ENCODE measurements at regions not wholly inside any gene's neighbourhood (a gene's known extent, or its start where the extent isn't known, plus 50 kb on each side); places are given as distances from the start of the nearest gene placed in this dataset.

- intact Hi-C loops (cut with DNase I), result no loop called here
- no peak for DNase-seq (ENCODE audit: low spot score)
Observed at GRCh38 chrX:4249401-4249800, 536.0 kb upstream of the PRKX start.

GRCh38 chrX:4243759-4244158 lies 530.3 kb upstream of the PRKX start:
- intact Hi-C loops (cut with DNase I), result no loop called here
- DNase-seq (ENCODE audit: low spot score), result no peak

- intact Hi-C loops (cut with DNase I), result no loop called here
- DNase-seq (ENCODE audit: low spot score), result no peak
Observed at GRCh38 chrX:4240541-4241194, 527.2 kb upstream of the PRKX start.

GRCh38 chrX:4239650-4240540 lies 526.4 kb upstream of the PRKX start:
- DNase-seq (ENCODE audit: low spot score), result no peak
- intact Hi-C loops (cut with DNase I), result no loop called here

GRCh38 chrX:4238916-4239315 lies 525.5 kb upstream of the PRKX start:
- DNase-seq (ENCODE audit: low spot score), result no peak
- intact Hi-C loops (cut with DNase I), result no loop called here

- intact Hi-C loops (cut with DNase I), result no loop called here
- no peak for DNase-seq (ENCODE audit: low spot score)
Observed at GRCh38 chrX:4225086-4225485, 511.6 kb upstream of the PRKX start.

GRCh38 chrX:4206941-4207340 lies 493.5 kb upstream of the PRKX start:
- DNase-seq (ENCODE audit: low spot score), result no peak
- intact Hi-C loops (cut with DNase I), result no loop called here

GRCh38 chrX:4197971-4198370 lies 484.5 kb upstream of the PRKX start:
- DNase-seq (ENCODE audit: low spot score), result no peak
- intact Hi-C loops (cut with DNase I), result no loop called here

- DNase-seq (ENCODE audit: low spot score), result no peak
- intact Hi-C loops (cut with DNase I), result loop anchor here in 1 of 2 donors (5.0 kb wide), 1 partner anchor 871 kb away; no protein-coding TSS in a partner anchor
Observed at GRCh38 chrX:4193500-4194155, 480.2 kb upstream of the PRKX start.

GRCh38 chrX:4186331-4186730 lies 472.9 kb upstream of the PRKX start:
- no peak for DNase-seq (ENCODE audit: low spot score)
- intact Hi-C loops (cut with DNase I), result loop anchor here in 1 of 2 donors (5.0 kb wide), 1 partner anchor 971 kb away; no protein-coding TSS in a partner anchor

GRCh38 chrX:4185086-4185485 lies 471.6 kb upstream of the PRKX start:
- intact Hi-C loops (cut with DNase I), result loop anchor here in 1 of 2 donors (5.0 kb wide), 1 partner anchor 972 kb away; no protein-coding TSS in a partner anchor
- DNase-seq (ENCODE audit: low spot score), result no peak

GRCh38 chrX:4182408-4182806 lies 469.0 kb upstream of the PRKX start:
- intact Hi-C loops (cut with DNase I), result no loop called here
- DNase-seq (ENCODE audit: low spot score), result no peak

- DNase-seq (ENCODE audit: low spot score), result no peak
- intact Hi-C loops (cut with DNase I), result no loop called here
Observed at GRCh38 chrX:4181782-4182407, 468.4 kb upstream of the PRKX start.

GRCh38 chrX:4179031-4179430 lies 465.6 kb upstream of the PRKX start:
- intact Hi-C loops (cut with DNase I), result no loop called here

GRCh38 chrX:4175221-4175620 lies 461.8 kb upstream of the PRKX start:
- DNase-seq (ENCODE audit: low spot score), result no peak

More at GRCh38 chrX:4179031-4179430, 465.6 kb upstream of the PRKX start:
- DNase-seq (ENCODE audit: low spot score), result no peak

GRCh38 chrX:4173743-4174142 lies 460.3 kb upstream of the PRKX start:
- intact Hi-C loops (cut with DNase I), result no loop called here
- no peak for DNase-seq (ENCODE audit: low spot score)

More at GRCh38 chrX:4175221-4175620, 461.8 kb upstream of the PRKX start:
- intact Hi-C loops (cut with DNase I), result no loop called here

GRCh38 chrX:4151798-4152197 lies 438.3 kb upstream of the PRKX start:
- intact Hi-C loops (cut with DNase I), result loop anchor here in 1 of 2 donors (10.0 kb wide), 1 partner anchor 873 kb away; no protein-coding TSS in a partner anchor
- DNase-seq (ENCODE audit: low spot score), result no peak

- intact Hi-C loops (cut with DNase I), result loop anchor here in 1 of 2 donors (10.0 kb wide), 1 partner anchor 875 kb away; no protein-coding TSS in a partner anchor
- no peak for DNase-seq (ENCODE audit: low spot score)
Observed at GRCh38 chrX:4150259-4150658, 436.8 kb upstream of the PRKX start.

- DNase-seq (ENCODE audit: low spot score), result no peak
- intact Hi-C loops (cut with DNase I), result no loop called here
Observed at GRCh38 chrX:4129626-4130025, 416.2 kb upstream of the PRKX start.
